ENCODE measurements at regions not wholly inside any gene's neighbourhood (a gene's known extent, or its start where the extent isn't known, plus 50 kb on each side); places are given as distances from the start of the nearest gene placed in this dataset.

GRCh38 chr6:119781365-119781764 is 431.8 kb upstream of the MAN1A1 start:
- no peaks in the 10 kb centered on the region for H3K79me2 ChIP-seq (ENCODE audit: insufficient read depth)
- ChIA-PET CTCF (interaction anchor here (1.6 kb wide), 1 partner anchor 20 kb away, joined by 3 read pairs; no protein-coding TSS in a partner anchor), POLR2A (no interaction called here)
- 65% methylated on average over 6 of the region's 6 CpGs for WGBS (ENCODE audit: low lambda C conversion rate)
- no peaks in the 10 kb centered on the region; the same call in 1 of the 2 replicates for H3K9me3 ChIP-seq
- no peak overlapping the region for H3K4me3 ChIP-seq (ENCODE audit: low read depth in 2 of 2, low read length in 1 of 2)
- no peaks in the 10 kb centered on the region for H3K36me3 ChIP-seq (replicated peaks in 1 of 2; ENCODE audit: control insufficient read depth in 1 of 2, insufficient read depth in 2 of 2, low read length in 1 of 2)
- TF ChIP-seq RFX5 (IDR thresholded peaks at IDR 0.05; ENCODE audit: low read length) (no peak), SIN3A (IDR thresholded peaks at IDR 0.05; ENCODE audit: borderline replicate concordance, low read depth, low read length) (no peak), PBX3 (IDR thresholded peaks at IDR 0.05) (no peak), POLR2AphosphoS5 (IDR thresholded peaks at IDR 0.05; ENCODE audit: low read depth, low read length) (no peak), FOXM1 (IDR thresholded peaks at IDR 0.05; ENCODE audit: low read depth) (no peak), GATA2 (CRISPR knock-in tag; IDR thresholded peaks at IDR 0.05) (no peak), NRF1 (IDR thresholded peaks at IDR 0.05; ENCODE audit: low read depth, low read length) (no peak), MXI1 (IDR thresholded peaks at IDR 0.05; ENCODE audit: low read depth, low read length) (no peak), RAD21 (IDR thresholded peaks at IDR 0.05; ENCODE audit: low read length) (no peak), CHD2 (IDR thresholded peaks at IDR 0.05; ENCODE audit: low read length, partially characterized antibody) (no peak), JUND (IDR thresholded peaks at IDR 0.05) (no peak), TEAD4 (IDR thresholded peaks at IDR 0.05; ENCODE audit: borderline replicate concordance, insufficient read depth) (no peak), TAF1 (IDR thresholded peaks at IDR 0.05; ENCODE audit: borderline replicate concordance, low read depth, low read length) (no peak), SMC3 (IDR thresholded peaks at IDR 0.05; ENCODE audit: low read depth, low read length) (no peak)
- TF ChIP-seq, protein P1, sequence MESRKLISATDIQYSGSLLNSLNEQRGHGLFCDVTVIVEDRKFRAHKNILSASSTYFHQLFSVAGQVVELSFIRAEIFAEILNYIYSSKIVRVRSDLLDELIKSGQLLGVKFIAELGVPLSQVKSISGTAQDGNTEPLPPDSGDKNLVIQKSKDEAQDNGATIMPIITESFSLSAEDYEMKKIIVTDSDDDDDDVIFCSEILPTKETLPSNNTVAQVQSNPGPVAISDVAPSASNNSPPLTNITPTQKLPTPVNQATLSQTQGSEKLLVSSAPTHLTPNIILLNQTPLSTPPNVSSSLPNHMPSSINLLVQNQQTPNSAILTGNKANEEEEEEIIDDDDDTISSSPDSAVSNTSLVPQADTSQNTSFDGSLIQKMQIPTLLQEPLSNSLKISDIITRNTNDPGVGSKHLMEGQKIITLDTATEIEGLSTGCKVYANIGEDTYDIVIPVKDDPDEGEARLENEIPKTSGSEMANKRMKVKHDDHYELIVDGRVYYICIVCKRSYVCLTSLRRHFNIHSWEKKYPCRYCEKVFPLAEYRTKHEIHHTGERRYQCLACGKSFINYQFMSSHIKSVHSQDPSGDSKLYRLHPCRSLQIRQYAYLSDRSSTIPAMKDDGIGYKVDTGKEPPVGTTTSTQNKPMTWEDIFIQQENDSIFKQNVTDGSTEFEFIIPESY (IDR thresholded peaks at IDR 0.05; ENCODE audit: borderline replicate concordance, low read depth): no peak
- TF ChIP-seq, protein P2, sequence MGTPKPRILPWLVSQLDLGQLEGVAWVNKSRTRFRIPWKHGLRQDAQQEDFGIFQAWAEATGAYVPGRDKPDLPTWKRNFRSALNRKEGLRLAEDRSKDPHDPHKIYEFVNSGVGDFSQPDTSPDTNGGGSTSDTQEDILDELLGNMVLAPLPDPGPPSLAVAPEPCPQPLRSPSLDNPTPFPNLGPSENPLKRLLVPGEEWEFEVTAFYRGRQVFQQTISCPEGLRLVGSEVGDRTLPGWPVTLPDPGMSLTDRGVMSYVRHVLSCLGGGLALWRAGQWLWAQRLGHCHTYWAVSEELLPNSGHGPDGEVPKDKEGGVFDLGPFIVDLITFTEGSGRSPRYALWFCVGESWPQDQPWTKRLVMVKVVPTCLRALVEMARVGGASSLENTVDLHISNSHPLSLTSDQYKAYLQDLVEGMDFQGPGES (IDR thresholded peaks at IDR 0.05; ENCODE audit: low read depth, low read length): no peak
- TF ChIP-seq, protein P3, sequence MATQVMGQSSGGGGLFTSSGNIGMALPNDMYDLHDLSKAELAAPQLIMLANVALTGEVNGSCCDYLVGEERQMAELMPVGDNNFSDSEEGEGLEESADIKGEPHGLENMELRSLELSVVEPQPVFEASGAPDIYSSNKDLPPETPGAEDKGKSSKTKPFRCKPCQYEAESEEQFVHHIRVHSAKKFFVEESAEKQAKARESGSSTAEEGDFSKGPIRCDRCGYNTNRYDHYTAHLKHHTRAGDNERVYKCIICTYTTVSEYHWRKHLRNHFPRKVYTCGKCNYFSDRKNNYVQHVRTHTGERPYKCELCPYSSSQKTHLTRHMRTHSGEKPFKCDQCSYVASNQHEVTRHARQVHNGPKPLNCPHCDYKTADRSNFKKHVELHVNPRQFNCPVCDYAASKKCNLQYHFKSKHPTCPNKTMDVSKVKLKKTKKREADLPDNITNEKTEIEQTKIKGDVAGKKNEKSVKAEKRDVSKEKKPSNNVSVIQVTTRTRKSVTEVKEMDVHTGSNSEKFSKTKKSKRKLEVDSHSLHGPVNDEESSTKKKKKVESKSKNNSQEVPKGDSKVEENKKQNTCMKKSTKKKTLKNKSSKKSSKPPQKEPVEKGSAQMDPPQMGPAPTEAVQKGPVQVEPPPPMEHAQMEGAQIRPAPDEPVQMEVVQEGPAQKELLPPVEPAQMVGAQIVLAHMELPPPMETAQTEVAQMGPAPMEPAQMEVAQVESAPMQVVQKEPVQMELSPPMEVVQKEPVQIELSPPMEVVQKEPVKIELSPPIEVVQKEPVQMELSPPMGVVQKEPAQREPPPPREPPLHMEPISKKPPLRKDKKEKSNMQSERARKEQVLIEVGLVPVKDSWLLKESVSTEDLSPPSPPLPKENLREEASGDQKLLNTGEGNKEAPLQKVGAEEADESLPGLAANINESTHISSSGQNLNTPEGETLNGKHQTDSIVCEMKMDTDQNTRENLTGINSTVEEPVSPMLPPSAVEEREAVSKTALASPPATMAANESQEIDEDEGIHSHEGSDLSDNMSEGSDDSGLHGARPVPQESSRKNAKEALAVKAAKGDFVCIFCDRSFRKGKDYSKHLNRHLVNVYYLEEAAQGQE (IDR thresholded peaks at IDR 0.05; ENCODE audit: low read depth, low read length): no peak
- TF ChIP-seq, protein P4, sequence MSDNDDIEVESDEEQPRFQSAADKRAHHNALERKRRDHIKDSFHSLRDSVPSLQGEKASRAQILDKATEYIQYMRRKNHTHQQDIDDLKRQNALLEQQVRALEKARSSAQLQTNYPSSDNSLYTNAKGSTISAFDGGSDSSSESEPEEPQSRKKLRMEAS (IDR thresholded peaks at IDR 0.05; ENCODE audit: low read depth): no peak
- no peak overlapping the region for H3K9ac ChIP-seq
- DNase-seq: no peak
- H3K27ac ChIP-seq (ENCODE audit: low read depth in 2 of 2, low read length in 1 of 2): no peak overlapping the region
- no peaks in the 10 kb centered on the region for H3K4me1 ChIP-seq (ENCODE audit: control insufficient read depth in 1 of 2, insufficient read depth in 2 of 2, low read depth in 1 of 2, low read length in 1 of 2)
- no peaks in the 10 kb centered on the region for H3F3A ChIP-seq (replicated peaks; ENCODE audit: insufficient read depth)
- no peak overlapping the region for H3K4me2 ChIP-seq
- no peaks in the 10 kb centered on the region for H3K9me2 ChIP-seq
- H2AFZ ChIP-seq (ENCODE audit: low read depth): no peak overlapping the region
- no peaks in the 10 kb centered on the region for H4K20me1 ChIP-seq (ENCODE audit: insufficient read depth)
- H3K27me3 ChIP-seq (ENCODE audit: insufficient read depth): no peaks in the 10 kb centered on the region
